HG03378 (cell line): ENCODE measurements at regions not wholly inside any gene's neighbourhood (a gene's known extent, or its start where the extent isn't known, plus 50 kb on each side); places are given as distances from the start of the nearest gene placed in this dataset.

ENCODE experiments used
- ATAC-seq: cut with Tn5 transposase; IDR thresholded peaks from one replicate; pipeline ENCODE4 v1.9.1; 2021; ENCODE audit warnings: mild to moderate bottlenecking, moderate library complexity; ENCODE audit not compliant: unreplicated experiment

DNA sequence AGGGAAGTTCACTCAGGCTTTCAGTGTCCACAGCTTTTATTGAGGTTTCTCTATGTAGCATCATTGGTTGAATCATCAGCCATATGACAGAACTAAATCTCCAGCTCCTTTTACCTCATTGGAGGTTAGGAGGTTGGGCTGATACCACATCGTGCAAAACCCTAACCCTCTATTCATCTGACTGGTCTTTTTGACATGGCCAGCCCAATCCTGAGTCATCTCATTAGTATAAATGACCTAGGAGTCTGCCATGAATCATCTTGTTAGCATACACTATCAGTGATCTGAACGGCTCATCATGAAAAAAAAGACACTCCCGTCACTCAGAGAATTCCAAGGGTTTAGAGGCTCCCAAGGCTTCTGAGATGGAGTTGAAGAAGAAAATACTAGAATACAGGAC, 669.8 kb upstream of the POT1 start:
- no peak for ATAC-seq

- ATAC-seq, result no peak
These were observed 662.7 kb upstream of the POT1 start for GRCh38 chr7:125592331-125592730.

DNA sequence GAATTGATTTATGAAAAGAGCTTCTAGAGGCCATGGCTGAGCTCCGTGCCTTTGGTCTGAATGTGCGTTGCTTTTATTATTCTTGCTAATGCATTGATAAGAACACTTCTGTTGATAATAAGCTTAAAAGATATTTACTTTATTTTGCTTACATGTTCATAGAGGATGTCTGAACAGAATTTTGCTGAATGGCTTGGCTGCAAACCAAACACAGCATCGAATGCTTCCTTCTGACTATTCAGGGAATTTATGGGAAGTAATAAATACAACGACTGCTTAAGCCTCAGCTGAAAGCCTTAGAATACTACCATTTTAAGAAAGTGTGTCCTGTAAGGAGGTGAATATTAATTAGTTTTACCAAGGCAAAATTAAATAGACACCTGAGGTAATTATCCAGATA, 643.5 kb upstream of the POT1 start:
- no peak for ATAC-seq

DNA sequence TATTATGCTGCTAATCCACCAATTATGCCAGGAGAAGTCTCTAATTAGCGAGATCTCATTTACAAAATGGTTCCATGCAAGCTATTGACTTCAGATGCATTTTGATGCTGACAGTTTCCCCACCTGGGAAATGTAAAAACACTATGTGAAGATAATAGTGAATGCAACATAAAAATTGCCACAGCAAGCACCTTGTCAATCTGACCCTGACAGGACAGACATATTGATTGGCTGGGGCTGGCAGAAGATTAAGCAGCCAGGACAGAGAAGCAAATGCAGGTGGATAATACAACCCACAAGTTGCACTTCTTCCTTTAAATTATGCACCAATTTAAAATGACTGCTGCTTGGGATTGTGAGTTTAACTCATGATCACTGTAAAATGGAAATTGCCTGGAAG, 642.8 kb upstream of the POT1 start:
- no peak for ATAC-seq

GRCh38 chr7:125568799-125569198, 639.2 kb upstream of the POT1 start:
- peak; percentile 99 for ATAC-seq

GRCh38 chr7:125567686-125568085, 638.1 kb upstream of the POT1 start:
- no peak for ATAC-seq

DNA sequence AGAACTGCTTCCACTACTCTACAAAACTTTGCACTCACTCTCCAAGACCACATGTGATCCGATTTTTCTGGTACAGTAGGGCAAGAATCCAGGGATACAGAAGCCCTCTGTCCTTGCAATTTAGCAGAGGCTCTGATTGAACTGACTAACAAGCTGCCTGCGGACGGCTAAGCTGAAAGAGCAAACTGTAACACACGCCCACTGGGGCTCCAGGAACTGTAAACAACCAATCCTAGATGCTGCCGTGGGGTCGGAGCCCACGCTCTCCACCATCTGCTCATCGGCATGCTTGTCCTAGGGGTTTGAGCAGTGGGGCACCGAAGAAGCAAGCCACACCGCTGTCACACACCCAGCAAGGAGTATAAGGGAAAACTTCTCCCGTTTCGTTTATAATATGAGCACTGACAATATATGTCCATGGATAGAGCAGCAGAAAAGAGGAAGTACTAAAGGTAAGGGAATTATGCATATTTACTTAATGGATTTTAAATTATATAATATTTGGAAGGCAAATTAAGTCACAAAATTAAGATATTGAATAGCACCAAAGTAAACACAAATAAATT, 634.4 kb upstream of the POT1 start:
- ATAC-seq, result no peak

GRCh38 chr7:125563557-125563956, 633.9 kb upstream of the POT1 start:
- ATAC-seq, result no peak

GRCh38 chr7:125561006-125561405, 631.4 kb upstream of the POT1 start:
- ATAC-seq, result no peak

DNA sequence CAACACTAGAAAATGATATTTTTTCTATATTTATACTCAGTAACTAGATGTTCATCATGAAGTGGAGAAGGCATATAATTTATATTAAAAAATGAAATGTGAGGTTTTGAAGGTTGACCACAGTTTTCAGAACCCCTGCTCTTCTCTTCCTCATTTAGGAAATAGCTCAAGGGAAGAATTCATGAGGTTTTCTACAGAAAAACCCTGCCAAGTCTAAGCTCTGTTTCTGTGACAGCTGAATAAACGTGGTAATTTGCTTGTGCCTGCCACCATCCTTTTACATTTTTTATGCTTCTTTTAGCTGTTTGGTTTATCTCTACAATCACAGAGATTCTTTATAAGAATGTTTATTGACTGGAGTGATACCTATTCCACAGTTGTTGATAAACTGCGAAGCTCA, 630.3 kb upstream of the POT1 start:
- no peak for ATAC-seq

- no peak for ATAC-seq
These were observed 626.3 kb upstream of the POT1 start for GRCh38 chr7:125555916-125556315.

DNA sequence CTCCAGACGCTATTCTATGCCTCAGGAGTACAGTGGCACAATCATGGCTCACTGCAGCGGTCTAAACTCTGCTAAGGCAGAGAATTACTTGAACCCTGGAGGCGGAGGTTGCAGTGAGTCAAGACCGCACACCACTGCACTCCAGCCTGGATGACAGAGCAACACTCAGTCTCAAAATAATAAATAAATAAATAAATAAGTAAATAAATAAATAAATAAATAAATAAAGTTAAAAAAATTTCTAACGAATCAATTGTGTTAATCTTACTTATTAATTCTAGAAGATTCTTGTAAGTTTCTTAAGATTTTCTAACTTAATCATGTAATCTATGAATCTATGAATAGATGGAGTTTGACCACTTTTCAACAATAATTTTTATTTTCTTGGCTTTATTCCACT, 621.4 kb upstream of the POT1 start:
- ATAC-seq, result no peak

DNA sequence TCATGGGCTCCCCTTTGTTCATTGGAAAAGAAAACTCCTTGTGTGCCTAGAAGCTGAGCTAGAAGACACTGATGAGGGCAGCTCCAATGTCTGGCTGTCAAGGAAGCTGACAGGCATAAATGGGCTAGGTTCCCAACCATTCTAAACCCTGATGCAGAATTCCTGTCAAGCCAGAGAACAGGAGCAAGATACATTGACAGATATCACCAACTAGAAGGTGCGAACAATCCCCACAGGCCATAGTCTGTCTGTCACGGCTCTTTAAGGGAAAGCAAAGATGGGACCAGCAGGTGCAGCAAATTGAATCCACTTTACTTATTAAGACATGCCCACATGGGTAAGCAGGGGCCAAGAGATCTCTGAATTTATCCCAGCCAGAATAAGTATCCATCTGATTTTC, 617.9 kb upstream of the POT1 start:
- ATAC-seq, result no peak

DNA sequence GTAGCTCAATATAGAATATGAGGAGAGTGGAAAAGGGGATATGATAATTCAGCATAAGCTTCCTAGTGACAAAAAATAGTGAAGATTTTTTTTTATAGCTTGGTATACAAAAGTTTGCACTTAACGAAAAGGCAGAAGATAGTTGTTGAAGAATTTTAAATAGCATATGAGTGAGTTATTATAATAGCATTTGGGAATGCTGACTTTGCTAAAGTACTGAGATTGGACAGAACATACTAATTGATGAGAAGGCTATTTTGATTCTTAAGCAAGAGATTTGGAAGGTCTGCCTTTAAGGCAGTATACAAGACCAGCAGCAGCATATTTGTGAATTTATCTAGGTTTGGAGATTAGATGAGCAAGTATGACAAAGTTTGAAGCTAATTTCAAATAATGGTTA, 600.9 kb upstream of the POT1 start:
- no peak for ATAC-seq

- no peak for ATAC-seq
These were observed 599.6 kb upstream of the POT1 start for GRCh38 chr7:125529249-125529648.

DNA sequence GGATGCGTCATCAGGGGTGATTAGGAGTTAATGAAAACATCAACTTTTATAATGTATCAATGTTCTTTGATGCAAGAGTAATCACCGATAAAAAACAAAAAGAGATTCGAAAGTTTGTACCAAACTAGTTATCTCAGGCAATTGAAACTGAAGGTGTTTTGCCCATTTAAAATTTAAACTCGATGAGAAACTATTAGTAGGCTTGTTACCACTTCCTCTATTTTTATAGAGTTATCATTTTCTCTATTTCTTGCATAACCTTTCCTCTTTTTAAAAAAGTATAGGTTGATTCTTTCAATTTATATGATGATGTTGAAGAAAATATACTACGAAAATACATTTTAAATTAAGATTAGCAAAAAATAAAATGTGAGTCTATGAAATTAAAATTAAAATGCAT, 597.3 kb upstream of the POT1 start:
- ATAC-seq, result no peak

DNA sequence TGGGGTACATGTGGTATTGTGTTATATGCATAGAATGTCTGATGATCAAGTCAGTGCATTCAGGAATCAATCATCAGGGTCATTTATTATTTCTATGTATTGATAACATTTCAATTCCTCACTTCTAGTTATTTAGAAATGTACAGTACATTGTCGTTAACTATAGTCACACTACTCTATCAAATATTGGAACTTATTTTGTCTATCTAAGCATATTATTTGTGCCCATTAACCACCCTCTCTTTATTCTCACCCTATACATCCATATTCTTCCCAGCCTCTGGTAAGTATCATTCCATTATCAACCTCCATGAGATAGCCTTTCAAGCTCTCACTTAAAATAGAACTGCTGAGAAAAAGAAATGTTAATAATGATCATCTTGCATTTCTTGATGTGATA, 596.5 kb upstream of the POT1 start:
- ATAC-seq, result no peak

DNA sequence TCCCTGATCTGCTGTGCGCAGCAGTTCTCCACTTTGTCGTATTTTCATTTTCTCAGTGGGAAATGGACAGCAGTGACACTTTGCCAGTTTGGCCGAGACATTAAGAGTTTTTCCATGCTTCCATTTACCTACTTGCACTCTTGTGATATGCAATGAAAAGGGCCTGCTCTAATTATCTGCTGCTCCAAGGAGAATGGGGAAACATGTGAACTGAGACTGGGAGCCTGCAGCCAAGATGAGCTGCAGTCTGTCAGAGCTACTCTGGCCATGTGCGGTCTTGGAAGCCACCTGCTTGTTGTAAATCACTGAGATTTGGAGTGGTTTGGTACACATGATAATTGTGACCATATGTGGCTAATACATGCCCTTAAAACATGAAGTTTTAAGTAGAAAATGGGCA, 586.6 kb upstream of the POT1 start:
- no peak for ATAC-seq

- no peak for ATAC-seq
These were observed 582.7 kb upstream of the POT1 start for GRCh38 chr7:125512373-125512772.

DNA sequence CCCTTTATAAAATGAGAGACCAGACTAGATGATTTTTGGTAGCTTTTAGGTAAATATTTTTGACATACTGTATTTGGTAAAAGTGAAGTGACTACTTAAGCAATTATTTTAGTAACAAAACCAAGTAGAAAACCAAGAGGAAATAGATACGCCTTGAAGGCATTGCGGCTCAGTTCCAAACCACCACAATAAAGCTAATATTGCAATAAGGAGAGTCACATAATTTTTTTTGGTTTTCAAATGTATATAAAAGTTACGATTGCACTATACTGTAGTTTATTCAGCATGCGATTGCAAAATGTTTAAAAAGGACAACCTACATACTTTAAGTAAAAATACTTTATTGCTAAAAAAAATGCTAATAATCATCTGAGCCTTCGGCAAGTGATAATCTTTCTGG, 581.7 kb upstream of the POT1 start:
- ATAC-seq, result no peak

GRCh38 chr7:125506331-125506730, 576.7 kb upstream of the POT1 start:
- ATAC-seq, result no peak

DNA sequence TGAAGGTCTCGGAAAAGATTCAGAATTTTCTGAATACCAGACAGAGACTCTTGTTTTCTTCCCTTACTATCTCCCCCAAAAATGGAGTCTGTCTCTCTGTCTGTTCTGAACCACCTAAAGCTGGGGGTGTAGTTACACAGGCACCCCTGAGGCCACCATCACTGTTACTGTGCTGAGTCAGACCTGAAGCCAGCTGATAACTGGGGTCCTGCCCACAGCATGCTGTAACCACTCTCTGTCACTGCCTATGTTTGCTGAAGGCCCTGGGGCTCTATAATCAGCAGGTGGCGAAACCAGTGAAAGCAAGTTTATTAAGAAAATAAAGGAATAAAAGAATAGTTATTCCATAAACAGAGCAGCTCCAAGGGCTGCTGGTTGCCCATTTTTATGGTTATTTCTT, 575.2 kb upstream of the POT1 start:
- ATAC-seq, result no peak

DNA sequence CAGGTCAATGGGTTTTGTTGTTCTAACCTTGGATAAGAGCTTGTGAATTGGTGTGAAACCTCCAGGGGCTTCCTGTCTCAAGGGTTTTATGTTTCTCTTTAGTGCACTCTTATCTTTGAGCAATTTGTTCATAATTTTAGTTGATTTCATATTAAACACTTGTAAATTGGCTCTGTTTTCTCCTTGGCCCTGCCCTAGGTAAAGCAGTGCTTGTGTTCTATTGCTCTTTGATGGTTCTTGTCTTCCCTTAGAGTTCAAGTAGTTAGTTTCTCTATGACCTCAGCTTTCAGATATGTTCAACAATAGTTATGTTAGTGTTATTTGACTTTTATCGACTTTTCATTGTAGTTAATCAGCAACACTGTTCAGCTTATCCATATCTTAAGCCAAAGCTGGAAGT, 566.4 kb upstream of the POT1 start:
- no peak for ATAC-seq

DNA sequence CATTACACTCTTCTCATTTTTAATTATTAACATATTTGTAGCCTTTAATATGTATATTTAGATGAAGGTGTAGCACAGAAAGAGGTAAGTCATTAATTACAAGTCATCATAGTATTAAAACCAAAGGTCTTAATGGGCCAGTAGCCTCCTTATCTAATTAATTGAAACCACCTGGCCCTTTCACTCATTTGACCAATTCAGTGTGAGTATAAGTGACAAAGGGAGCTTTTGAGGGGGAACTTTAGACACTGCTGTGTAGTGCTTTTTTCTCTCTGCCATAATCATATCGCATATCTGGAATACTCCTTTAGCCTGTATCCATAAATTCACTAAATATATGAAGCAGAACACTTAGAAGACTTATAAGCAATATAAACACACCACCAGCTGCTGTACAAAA, 562.9 kb upstream of the POT1 start:
- ATAC-seq, result no peak
